CD4-positive, alpha-beta T cell treated with Interleukin-4 for 1 hour (primary cell): ENCODE measurements at regions not wholly inside any gene's neighbourhood (a gene's known extent, or its start where the extent isn't known, plus 50 kb on each side); places are given as distances from the start of the nearest gene placed in this dataset.

ENCODE experiments used
- DNase-seq, 2 donors: peaks; one replicate each; pipeline ENCODE4 v3.0.0-alpha.2; 2020 to 2022

DNA sequence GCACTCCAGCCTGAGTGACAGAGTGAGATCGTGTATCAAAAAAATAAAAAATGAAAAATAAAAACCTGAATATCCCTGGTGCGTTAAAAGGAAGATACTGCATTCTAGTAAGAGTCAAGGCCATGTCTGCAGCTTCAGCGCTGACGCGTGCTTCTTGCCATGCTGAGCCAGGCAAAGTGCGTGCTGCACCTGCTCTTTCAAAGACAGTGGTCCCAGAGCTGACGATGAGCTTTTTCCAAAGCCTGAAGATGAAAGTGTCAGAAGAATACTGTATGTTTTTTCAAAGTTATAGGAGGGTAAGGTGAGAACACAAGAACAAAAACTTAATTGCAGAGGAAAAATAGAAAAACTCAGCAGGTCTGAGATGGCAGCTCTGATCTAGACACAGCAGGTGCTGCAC lies 115.1 kb downstream of the RNASET2 start:
- DNase-seq: no peak

- no peak for DNase-seq
Observed at GRCh38 chr6:166839569-166839968, 116.8 kb downstream of the RNASET2 start.

GRCh38 chr6:166838987-166839386 lies 117.4 kb downstream of the RNASET2 start:
- no peak for DNase-seq

- no peak for DNase-seq
Observed at GRCh38 chr6:166836785-166837718, 119.3 kb downstream of the RNASET2 start.

DNA sequence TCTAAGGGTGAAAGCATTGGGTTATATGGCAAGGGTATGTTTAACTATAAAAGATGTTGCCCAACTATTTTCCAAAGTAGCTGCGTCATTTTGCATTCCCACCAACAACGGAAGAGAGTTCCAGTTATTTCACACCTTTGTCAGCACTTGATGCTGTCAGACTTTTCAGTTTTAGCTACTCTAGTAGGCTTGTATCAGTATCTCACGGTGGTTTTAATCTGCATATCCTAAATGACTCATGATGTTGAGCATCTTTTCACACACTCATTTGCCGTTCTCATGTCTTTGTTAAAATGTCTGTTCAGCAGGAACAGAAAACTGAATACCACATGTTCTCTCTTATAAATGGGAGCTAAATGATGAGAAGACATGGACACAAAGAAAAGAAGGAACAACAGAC lies 122.3 kb downstream of the RNASET2 start:
- DNase-seq: no peak

- DNase-seq: no peak
Observed at GRCh38 chr6:166830891-166831363, 125.4 kb downstream of the RNASET2 start.

GRCh38 chr6:166830185-166830890 lies 126.0 kb downstream of the RNASET2 start:
- DNase-seq: peak in 1 of 2 donors; percentile 1

DNA sequence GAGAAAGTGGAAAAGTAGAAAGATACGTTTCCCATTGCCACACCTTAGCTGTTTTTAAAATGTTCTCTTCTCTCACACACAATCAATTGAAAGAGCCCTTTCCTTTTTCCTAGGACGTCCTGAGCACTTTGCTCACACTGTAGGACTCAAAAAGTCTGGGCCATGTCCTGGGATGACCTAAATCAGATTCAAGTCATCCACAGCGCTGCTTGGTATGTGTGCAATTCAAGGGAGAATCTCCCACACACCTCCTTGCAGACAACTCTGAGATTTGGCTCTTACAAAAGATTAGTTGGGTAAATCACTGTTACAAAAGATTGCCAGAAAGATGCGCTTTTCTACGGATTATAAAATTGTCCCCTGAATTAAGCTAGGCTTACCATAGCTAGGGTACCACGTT lies 130.1 kb downstream of the RNASET2 start:
- DNase-seq: no peak

- DNase-seq: no peak
Observed at GRCh38 chr6:166825553-166826145, 130.7 kb downstream of the RNASET2 start.

DNA sequence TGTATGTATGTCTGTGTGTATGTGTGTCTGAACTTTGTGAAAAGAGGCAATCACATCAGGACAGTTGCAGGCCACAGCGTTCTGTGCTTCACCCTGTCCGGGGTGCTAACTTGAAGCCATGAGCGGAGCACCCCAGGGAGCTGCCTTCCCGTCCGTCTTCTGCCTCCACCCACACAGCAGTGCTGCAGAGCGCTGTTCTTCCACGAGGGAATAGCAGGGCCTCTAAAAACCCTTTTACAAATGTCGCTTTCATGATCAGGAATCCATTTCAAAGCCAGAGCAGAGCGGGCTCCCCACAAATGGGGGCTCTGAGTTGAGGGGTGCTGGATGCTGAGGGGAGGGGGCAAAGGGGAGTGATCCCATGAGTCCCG lies 131.5 kb downstream of the RNASET2 start:
- no peak for DNase-seq

- no peak for DNase-seq
Observed at GRCh38 chr6:166824146-166824879, 132.0 kb downstream of the RNASET2 start.

DNA sequence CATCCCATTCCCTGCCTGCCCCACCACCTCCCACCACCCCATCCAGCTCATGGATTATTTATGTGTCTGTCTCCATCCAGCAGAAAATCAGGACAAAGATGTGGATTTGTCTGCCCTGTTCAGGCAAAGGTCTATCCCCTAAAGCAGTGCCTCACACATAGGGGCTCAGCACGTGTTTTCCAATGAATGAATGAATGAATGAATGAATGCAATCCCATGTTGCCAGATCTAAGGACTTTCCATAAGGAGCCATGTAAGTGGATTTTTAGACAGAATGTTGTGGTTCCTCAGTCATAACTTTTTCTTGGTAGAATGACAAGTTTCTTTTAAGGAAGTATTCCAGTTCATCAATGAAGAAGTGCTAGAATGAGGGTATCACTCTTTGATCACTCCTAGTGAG lies 133.7 kb downstream of the RNASET2 start:
- no peak for DNase-seq

- no peak for DNase-seq
Observed at GRCh38 chr6:166820483-166820882, 135.9 kb downstream of the RNASET2 start.

DNA sequence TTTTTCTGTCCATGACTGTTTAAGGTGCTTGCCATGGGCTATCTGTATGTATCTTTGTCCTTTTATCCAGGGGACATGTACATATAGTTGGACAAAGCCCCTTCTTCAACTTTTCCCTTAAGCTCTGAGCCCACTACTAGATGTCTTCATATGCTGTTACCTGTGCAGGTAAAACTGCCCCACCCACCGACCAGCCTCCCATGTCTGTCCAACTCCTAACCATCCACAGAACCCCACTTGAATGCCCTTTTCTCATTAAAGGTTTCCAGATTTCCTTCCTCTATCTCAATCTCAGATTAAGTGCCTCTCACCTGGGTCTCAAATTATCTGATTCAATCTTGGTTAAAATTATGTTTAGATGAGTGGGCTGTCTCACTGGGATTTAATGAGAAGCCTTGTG lies 136.3 kb downstream of the RNASET2 start:
- no peak for DNase-seq

DNA sequence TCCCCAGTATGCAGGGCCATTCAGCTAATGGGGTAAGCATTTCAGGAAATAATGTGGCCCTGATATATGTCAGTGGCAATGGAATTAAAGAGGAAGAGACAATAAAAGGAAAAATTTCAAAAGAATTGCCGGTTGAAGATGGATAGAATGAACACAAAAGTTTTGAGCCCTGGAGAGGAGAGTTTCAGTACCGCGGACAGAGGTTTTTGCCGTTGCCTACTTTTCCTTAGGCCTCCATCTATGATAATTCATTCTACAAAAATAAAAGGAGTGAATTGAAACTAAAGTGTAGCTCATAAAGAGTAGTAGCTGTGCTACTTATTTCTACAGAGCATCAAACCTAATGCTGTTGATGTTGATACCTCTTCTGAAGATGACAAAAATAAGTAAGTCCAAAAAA lies 140.7 kb downstream of the RNASET2 start:
- DNase-seq: no peak

DNA sequence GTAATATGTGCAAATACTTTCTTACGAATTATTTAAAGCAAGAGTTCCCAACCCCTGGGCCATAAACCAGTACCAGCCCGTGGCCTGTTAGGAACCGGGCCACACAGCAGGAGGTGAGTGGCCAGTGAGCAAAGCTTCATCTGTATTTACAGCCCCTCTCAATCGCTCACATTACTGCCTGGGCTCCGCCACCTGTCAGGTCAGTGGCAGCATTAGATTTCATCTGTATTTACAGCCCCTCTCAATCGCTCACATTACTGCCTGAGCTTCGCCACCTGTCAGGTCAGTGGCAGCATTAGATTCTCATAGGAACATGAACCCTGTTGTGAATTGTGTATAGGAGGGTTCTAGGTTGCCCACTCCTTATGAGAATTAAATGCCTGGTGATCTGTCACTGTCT lies 142.0 kb downstream of the RNASET2 start:
- no peak for DNase-seq

DNA sequence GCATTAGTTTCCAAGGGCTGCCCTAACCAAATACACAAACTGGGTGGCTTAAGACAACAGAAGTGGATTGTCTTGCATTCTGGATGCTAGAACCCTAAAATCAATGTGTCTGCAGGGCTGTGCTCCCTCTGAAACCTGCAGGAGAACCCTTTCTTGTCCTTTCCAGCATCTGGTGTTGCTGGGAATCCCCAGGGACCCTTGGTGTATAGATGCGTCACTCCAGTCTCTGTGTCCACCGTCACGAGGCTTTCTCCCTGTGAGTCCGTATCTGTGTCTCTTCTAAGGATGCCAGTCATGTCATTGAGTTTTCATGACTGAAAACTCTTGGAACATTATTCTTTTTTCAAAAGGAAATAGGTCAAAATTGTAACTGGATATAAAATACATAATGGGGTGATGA lies 142.9 kb downstream of the RNASET2 start:
- DNase-seq: no peak

DNA sequence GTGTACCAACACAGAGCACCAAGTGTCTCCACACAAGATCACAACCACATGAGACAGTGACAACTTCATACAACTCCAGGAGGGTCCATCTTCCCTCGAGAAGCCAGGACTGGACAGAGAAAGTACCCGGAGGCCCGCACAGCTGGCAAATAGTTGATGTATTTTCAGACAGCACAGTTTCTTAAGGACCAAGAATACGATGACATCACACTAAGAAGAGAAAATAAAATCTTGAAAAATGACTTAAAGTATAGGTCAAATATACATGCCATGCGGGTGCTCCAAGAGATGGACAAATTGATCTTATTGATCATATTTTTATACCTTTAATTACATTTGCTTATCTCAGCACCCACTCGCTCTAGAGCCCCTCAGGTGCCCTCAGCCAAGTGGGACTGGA lies 145.5 kb downstream of the RNASET2 start:
- no peak for DNase-seq

- no peak for DNase-seq
Observed at GRCh38 chr6:166809721-166810120, 146.6 kb downstream of the RNASET2 start.

GRCh38 chr6:166806962-166807757 lies 149.2 kb downstream of the RNASET2 start:
- DNase-seq: no peak

DNA sequence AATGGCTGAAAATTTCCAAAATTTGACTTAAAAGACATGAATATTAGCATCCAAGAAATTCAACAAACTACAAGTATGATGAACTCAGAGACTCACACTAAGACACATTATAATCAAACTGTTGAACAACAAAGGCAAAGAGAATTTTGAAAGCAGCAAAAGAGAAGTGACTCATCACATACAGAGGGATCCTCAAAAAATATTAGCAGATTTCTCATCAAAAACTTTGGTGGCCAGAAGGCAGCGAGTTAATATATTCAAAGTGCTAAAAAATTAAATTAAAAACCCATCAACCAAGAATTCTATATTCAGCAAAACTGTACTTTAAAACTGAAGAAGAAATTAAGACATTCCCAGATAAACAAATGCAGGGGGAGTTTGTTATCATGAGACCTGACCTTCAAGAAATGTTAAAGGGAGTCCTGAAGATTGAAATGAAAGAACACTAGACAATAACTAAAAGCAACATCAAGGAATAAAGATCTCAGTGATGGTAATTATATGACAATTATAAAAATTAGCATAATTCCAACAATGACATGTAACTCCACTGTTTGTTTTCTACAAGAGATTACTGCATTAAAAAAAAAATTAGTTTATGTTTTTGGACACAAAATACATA lies 150.0 kb downstream of the RNASET2 start:
- DNase-seq: no peak

DNA sequence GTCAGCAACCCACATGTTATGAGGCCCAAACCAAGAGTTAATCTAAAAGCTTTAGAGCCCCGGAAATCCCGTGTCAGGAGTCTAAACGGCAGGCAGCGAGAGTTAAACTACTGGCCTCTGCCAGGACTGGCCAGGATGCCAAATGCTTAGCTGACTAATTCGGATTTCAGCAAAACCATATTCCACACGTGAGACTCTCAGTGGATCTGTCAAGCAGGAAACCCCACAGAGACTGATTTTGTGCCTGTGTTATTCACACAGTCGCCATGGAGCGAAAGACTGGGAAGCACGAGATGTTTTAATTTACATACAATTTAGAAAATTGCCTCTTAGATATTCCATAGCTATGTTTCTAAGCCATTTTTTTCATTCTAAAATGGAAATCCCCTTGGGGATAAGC lies 152.9 kb downstream of the RNASET2 start:
- no peak for DNase-seq
